Erythroblast (primary cell): ENCODE measurements at regions not wholly inside any gene's neighbourhood (a gene's known extent, or its start where the extent isn't known, plus 50 kb on each side); places are given as distances from the start of the nearest gene placed in this dataset.

Experiments
- GATA1 ChIP-seq: IDR thresholded peaks from 2 replicates; pipeline ENCODE4 v1.6.1; 2011; ENCODE audit warnings: low read depth, mild to moderate bottlenecking, control low read depth, low read length, moderate library complexity
- POLR2A ChIP-seq: IDR thresholded peaks from 2 replicates; pipeline ENCODE4 v1.6.1; 2011; ENCODE audit warnings: mild to moderate bottlenecking, low read length

DNA sequence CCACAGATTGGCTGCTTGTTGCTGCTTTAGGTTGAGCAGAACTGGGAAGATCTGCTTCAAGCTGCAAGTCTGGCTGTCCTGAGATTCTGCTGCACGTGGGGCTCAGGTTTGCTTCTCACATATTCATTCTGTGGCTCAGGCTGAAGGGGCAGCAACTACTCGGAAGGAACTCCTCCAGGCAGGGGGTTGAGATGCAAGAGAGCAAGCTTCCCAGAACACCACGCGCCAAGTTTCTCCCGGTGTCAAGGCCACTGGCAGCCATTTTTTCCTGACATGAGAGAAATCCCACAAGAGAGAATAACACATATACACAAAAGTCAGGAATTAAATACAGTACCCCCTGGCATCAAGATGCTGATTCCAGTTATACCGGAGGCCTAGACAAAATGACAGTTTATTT, 887.6 kb upstream of the SLC10A2 start:
- no peak for TF ChIP-seq POLR2A
- TF ChIP-seq GATA1 = no peak
